Trophoblast cell (in vitro differentiated cells and primary cell): ENCODE measurements at regions not wholly inside any gene's neighbourhood (a gene's known extent, or its start where the extent isn't known, plus 50 kb on each side); places are given as distances from the start of the nearest gene placed in this dataset.

ENCODE experiments used
- DNase-seq, 2 donors: peaks; one replicate each; pipeline ENCODE4 v3.0.0-alpha.2; 2016
- H2AFZ ChIP-seq: 2 replicates; pipeline ENCODE4 v1.6.1; 2013; ENCODE audit warnings: low read length, moderate library complexity, mild to moderate bottlenecking; ENCODE audit not compliant: insufficient read depth, poor library complexity
- H2AK5ac ChIP-seq: 2 replicates; pipeline ENCODE4 v1.6.1; 2013; ENCODE audit warnings: mild to moderate bottlenecking, low read length
- H2BK120ac ChIP-seq: 2 replicates; pipeline ENCODE4 v1.6.1; 2013; ENCODE audit warnings: low read length, mild to moderate bottlenecking, moderate library complexity; ENCODE audit not compliant: insufficient read depth, poor library complexity
- H2BK12ac ChIP-seq: 2 replicates; pipeline ENCODE4 v1.6.1; 2013; ENCODE audit warnings: mild to moderate bottlenecking, low read length, moderate library complexity
- H2BK5ac ChIP-seq: 2 replicates; pipeline ENCODE4 v1.6.1; 2013; ENCODE audit warnings: low read length, low read depth, moderate library complexity, mild to moderate bottlenecking; ENCODE audit not compliant: poor library complexity
- H3K14ac ChIP-seq: 2 replicates; pipeline ENCODE4 v1.6.1; 2013; ENCODE audit warnings: mild to moderate bottlenecking, low read length
- H3K18ac ChIP-seq: 2 replicates; pipeline ENCODE4 v1.6.1; 2013; ENCODE audit warnings: mild to moderate bottlenecking, low read length
- H3K23ac ChIP-seq: 2 replicates; pipeline ENCODE4 v1.6.1; 2013; ENCODE audit warnings: low read length
- H3K27ac ChIP-seq: 2 replicates; pipeline ENCODE4 v1.5.1; 2013; ENCODE audit warnings: low read depth, mild to moderate bottlenecking, inconsistent platforms, low read length, moderate library complexity
- H3K27me3 ChIP-seq: 2 replicates; pipeline ENCODE4 v1.6.1; 2013; ENCODE audit warnings: inconsistent platforms, mild to moderate bottlenecking, low read length, moderate library complexity; ENCODE audit not compliant: insufficient read depth
- H3K36me3 ChIP-seq, 2 experiments: 1 replicate in 1 of 2; 2 replicates in 1 of 2; pipeline ENCODE4 v1.6.1; 2013; ENCODE audit warnings: low read length in 2 of 2, mild to moderate bottlenecking in 2 of 2, moderate library complexity in 1 of 2; ENCODE audit not compliant: insufficient read depth in 2 of 2, control insufficient read depth in 1 of 2
- H3K4ac ChIP-seq: 2 replicates; pipeline ENCODE4 v1.6.1; 2013; ENCODE audit warnings: low read depth, mild to moderate bottlenecking, low read length, moderate library complexity
- H3K4me1 ChIP-seq, 2 experiments: 1 replicate in 1 of 2; 2 replicates in 1 of 2; pipeline ENCODE4 v1.6.1; 2013; ENCODE audit warnings: low read length in 2 of 2, mild to moderate bottlenecking in 2 of 2, moderate library complexity in 1 of 2; ENCODE audit not compliant: insufficient read depth in 2 of 2, control insufficient read depth in 1 of 2
- H3K4me2 ChIP-seq: 2 replicates; pipeline ENCODE4 v1.6.1; 2013; ENCODE audit warnings: inconsistent platforms, mild to moderate bottlenecking, low read length, moderate library complexity
- H3K4me3 ChIP-seq: 2 replicates; pipeline ENCODE4 v1.5.1; 2013; ENCODE audit warnings: mild to moderate bottlenecking, low read depth, low read length, inconsistent platforms
- H3K79me1 ChIP-seq: one replicate; pipeline ENCODE4 v1.6.1; 2013; ENCODE audit warnings: low read length
- H3K79me2 ChIP-seq: 2 replicates; pipeline ENCODE4 v1.6.1; 2013; ENCODE audit warnings: low read length, mild to moderate bottlenecking; ENCODE audit not compliant: control insufficient read depth, insufficient read depth, poor library complexity
- H3K9ac ChIP-seq: 2 replicates; pipeline ENCODE4 v1.6.1; 2013; ENCODE audit warnings: mild to moderate bottlenecking, low read length
- H3K9me3 ChIP-seq: 2 replicates; pipeline ENCODE4 v1.6.1; 2013; ENCODE audit warnings: low read depth, mild to moderate bottlenecking, control low read depth, inconsistent platforms, low read length; ENCODE audit not compliant: insufficient read depth
- H4K12ac ChIP-seq: 2 replicates; pipeline ENCODE4 v1.6.1; 2013; ENCODE audit warnings: low read depth, mild to moderate bottlenecking, low read length, moderate library complexity
- H4K8ac ChIP-seq: 2 replicates; pipeline ENCODE4 v1.6.1; 2013; ENCODE audit warnings: low read depth, mild to moderate bottlenecking, low read length, moderate library complexity
- H4K91ac ChIP-seq: one replicate; pipeline ENCODE4 v1.6.1; 2013; ENCODE audit warnings: low read depth, mild to moderate bottlenecking, low read length, moderate library complexity
- WGBS: extraction: QIAGEN DNeasy Blood & Tissue Kit; methylation state at CpG from one replicate; pipeline ENCODE4 v1.1.7; 2013; ENCODE audit warnings: missing lambda C conversion rate; ENCODE audit not compliant: insufficient read length, insufficient coverage; ENCODE audit errors: extremely low coverage; 5-methylcytosine and 5-hydroxymethylcytosine counted together

- Histone ChIP-seq H2AFZ (no peak overlapping the region), H2AK5ac (no peak overlapping the region), H2BK12ac (no peak overlapping the region), H3K9ac (no peak overlapping the region), H3K9me3 (no peaks in the 10 kb centered on the region), H3K79me2 (no peaks in the 10 kb centered on the region), H3K4ac (no peak overlapping the region), H3K4me2 (no peak overlapping the region), H4K8ac (no peak overlapping the region), H3K23ac (no peak overlapping the region), H2BK5ac (no peak overlapping the region), H3K27ac (no peak overlapping the region), H3K79me1 (no peaks in the 10 kb centered on the region), H4K12ac (no peak overlapping the region), H3K4me1 (peaks cover 3% of the 10 kb centered on the region in 2 experiments), H3K27me3 (no peaks in the 10 kb centered on the region), H3K36me3 (no peaks in the 10 kb centered on the region), H2BK120ac (no peak overlapping the region), H4K91ac (no peak overlapping the region), H3K14ac (no peak overlapping the region), H3K18ac (no peak overlapping the region), H3K4me3 (no peak overlapping the region)
- no CpG with 5 or more reads among the region's 8 CpGs for WGBS
- no peak for DNase-seq
These were observed 179.6 kb upstream of the GALNT17 start for GRCh38 chr7:70952311-70952710.

DNA sequence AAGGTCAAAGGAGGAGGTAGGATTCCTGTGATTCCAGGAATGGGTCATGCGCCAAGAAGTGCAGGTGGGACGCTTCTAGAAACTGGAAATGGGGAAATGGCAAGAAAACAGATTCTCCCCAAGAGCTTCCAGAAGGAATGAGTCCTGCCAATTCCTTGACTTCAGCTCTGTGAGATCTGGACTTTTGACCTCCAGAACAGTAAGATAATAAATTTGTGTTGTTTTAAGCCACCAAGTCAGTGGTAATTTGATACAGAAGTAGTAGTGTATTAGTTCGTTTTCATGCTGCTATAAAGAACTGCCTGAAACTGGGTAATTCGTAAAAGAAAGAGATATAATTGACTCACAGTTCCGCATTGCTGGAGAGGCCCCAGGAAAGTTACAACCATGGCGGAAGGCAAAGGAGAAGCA lies 178.6 kb upstream of the GALNT17 start:
- DNase-seq = no peak
- Histone ChIP-seq H4K8ac (no peak overlapping the region), H2BK12ac (no peak overlapping the region), H3K4me2 (no peak overlapping the region), H3K18ac (no peak overlapping the region), H3K27ac (no peak overlapping the region), H3K23ac (no peak overlapping the region), H3K27me3 (no peaks in the 10 kb centered on the region), H2AFZ (no peak overlapping the region), H4K12ac (no peak overlapping the region), H3K79me2 (no peaks in the 10 kb centered on the region), H3K36me3 (no peaks in the 10 kb centered on the region), H4K91ac (no peak overlapping the region), H3K9me3 (no peaks in the 10 kb centered on the region), H3K9ac (no peak overlapping the region), H2BK120ac (no peak overlapping the region), H3K4me1 (peaks cover 3% of the 10 kb centered on the region in 2 experiments), H3K4me3 (no peak overlapping the region), H2BK5ac (no peak overlapping the region), H3K4ac (no peak overlapping the region), H3K79me1 (no peaks in the 10 kb centered on the region), H3K14ac (no peak overlapping the region), H2AK5ac (no peak overlapping the region)
- WGBS = no CpG with 5 or more reads among the region's 6 CpGs

- H3K4me1 ChIP-seq = peaks cover 3% of the 10 kb centered on the region in 2 experiments
- H3K14ac ChIP-seq = no peak overlapping the region
- no peak overlapping the region for H4K91ac ChIP-seq
- H2AFZ ChIP-seq = no peak overlapping the region
- no peak overlapping the region for H2BK120ac ChIP-seq
- no peak overlapping the region for H4K12ac ChIP-seq
- H3K36me3 ChIP-seq = no peaks in the 10 kb centered on the region
- H3K9ac ChIP-seq = no peak overlapping the region
- no peak overlapping the region for H2AK5ac ChIP-seq
- H3K4me3 ChIP-seq = no peak overlapping the region
- H3K79me2 ChIP-seq = no peaks in the 10 kb centered on the region
- DNase-seq = no peak
- no peak overlapping the region for H3K4ac ChIP-seq
- H3K27me3 ChIP-seq = no peaks in the 10 kb centered on the region
- H3K27ac ChIP-seq = no peak overlapping the region
- H3K9me3 ChIP-seq = no peaks in the 10 kb centered on the region
- no peak overlapping the region for H2BK12ac ChIP-seq
- H3K23ac ChIP-seq = no peak overlapping the region
- no peak overlapping the region for H4K8ac ChIP-seq
- no CpG with 5 or more reads among the region's 6 CpGs for WGBS
- H3K79me1 ChIP-seq = no peaks in the 10 kb centered on the region
- no peak overlapping the region for H3K18ac ChIP-seq
- H3K4me2 ChIP-seq = no peak overlapping the region
- H2BK5ac ChIP-seq = no peak overlapping the region
These were observed 178.1 kb upstream of the GALNT17 start for GRCh38 chr7:70953796-70954195.

- no peak for DNase-seq
- Histone ChIP-seq H4K12ac (no peak overlapping the region), H4K8ac (no peak overlapping the region), H3K4me1 (no peaks in the 10 kb centered on the region), H3K27me3 (no peaks in the 10 kb centered on the region), H3K23ac (no peak overlapping the region), H3K79me1 (no peaks in the 10 kb centered on the region), H3K18ac (no peak overlapping the region), H3K14ac (no peak overlapping the region), H3K4me2 (no peak overlapping the region), H2AK5ac (no peak overlapping the region), H4K91ac (no peak overlapping the region), H3K4ac (no peak overlapping the region), H2BK120ac (no peak overlapping the region), H3K27ac (no peak overlapping the region), H3K36me3 (no peaks in the 10 kb centered on the region), H3K79me2 (no peaks in the 10 kb centered on the region), H2BK12ac (no peak overlapping the region), H3K9me3 (peaks cover 5% of the 10 kb centered on the region), H3K4me3 (no peak overlapping the region), H3K9ac (no peak overlapping the region), H2AFZ (no peak overlapping the region), H2BK5ac (no peak overlapping the region)
These were observed 159.3 kb upstream of the GALNT17 start for GRCh38 chr7:70972693-70973092.

- no peak overlapping the region for H3K4ac ChIP-seq
- H3K9me3 ChIP-seq = peaks cover 5% of the 10 kb centered on the region
- no peak overlapping the region for H3K27ac ChIP-seq
- H3K14ac ChIP-seq = no peak overlapping the region
- H3K36me3 ChIP-seq = no peaks in the 10 kb centered on the region
- H2BK5ac ChIP-seq = no peak overlapping the region
- no peaks in the 10 kb centered on the region for H3K79me2 ChIP-seq
- H4K8ac ChIP-seq = no peak overlapping the region
- no peak overlapping the region for H2BK120ac ChIP-seq
- no peak overlapping the region for H4K91ac ChIP-seq
- H3K9ac ChIP-seq = no peak overlapping the region
- H3K4me3 ChIP-seq = no peak overlapping the region
- no peaks in the 10 kb centered on the region for H3K27me3 ChIP-seq
- no peak overlapping the region for H2AK5ac ChIP-seq
- DNase-seq = no peak
- no peak overlapping the region for H4K12ac ChIP-seq
- H3K79me1 ChIP-seq = no peaks in the 10 kb centered on the region
- no peak overlapping the region for H3K4me2 ChIP-seq
- no peak overlapping the region for H3K23ac ChIP-seq
- H2AFZ ChIP-seq = no peak overlapping the region
- no peaks in the 10 kb centered on the region for H3K4me1 ChIP-seq
- H2BK12ac ChIP-seq = no peak overlapping the region
- no peak overlapping the region for H3K18ac ChIP-seq
These were observed 156.2 kb upstream of the GALNT17 start for GRCh38 chr7:70975754-70976153.
